ENCODE measurements at regions not wholly inside any gene's neighbourhood (a gene's known extent, or its start where the extent isn't known, plus 50 kb on each side); places are given as distances from the start of the nearest gene placed in this dataset.

DNA sequence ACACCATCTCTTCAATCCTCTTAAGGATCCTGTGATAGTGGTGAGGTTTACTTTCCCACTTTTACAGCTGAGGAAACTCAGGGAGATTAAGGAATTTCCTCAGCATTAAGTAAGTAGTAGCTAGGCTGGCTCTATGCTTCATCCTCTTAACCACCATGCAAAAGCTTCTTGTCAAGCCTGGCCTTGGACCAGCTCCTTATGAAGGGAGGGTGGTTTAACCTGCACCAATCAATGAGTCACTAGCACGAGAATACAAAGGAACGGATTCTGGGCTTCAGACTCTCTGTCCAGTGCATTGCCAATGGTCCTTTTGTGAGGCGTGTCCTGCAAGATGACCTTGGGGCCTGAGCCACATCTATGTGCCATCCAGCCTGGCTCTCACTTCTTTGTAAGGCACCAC is 202.0 kb upstream of the CFAP20DC start:
- no peak overlapping the region for H3K27ac ChIP-seq
- H3K4me1 ChIP-seq, result peaks cover 0 to 21% of the 10 kb centered on the region in 2 donors
- DNase-seq (no peak), ATAC-seq (peak; percentile 27)
- TF ChIP-seq, protein P1, sequence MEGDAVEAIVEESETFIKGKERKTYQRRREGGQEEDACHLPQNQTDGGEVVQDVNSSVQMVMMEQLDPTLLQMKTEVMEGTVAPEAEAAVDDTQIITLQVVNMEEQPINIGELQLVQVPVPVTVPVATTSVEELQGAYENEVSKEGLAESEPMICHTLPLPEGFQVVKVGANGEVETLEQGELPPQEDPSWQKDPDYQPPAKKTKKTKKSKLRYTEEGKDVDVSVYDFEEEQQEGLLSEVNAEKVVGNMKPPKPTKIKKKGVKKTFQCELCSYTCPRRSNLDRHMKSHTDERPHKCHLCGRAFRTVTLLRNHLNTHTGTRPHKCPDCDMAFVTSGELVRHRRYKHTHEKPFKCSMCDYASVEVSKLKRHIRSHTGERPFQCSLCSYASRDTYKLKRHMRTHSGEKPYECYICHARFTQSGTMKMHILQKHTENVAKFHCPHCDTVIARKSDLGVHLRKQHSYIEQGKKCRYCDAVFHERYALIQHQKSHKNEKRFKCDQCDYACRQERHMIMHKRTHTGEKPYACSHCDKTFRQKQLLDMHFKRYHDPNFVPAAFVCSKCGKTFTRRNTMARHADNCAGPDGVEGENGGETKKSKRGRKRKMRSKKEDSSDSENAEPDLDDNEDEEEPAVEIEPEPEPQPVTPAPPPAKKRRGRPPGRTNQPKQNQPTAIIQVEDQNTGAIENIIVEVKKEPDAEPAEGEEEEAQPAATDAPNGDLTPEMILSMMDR (IDR thresholded peaks at IDR 0.05), result no peak
- intact Hi-C loops (cut with DNase I), result no loop called here
- no peaks in the 10 kb centered on the region for H3K36me3 ChIP-seq
- no peaks in the 10 kb centered on the region for H3K27me3 ChIP-seq
- no peak overlapping the region for H3K4me3 ChIP-seq
- H3K9me3 ChIP-seq, result no peaks in the 10 kb centered on the region

DNA sequence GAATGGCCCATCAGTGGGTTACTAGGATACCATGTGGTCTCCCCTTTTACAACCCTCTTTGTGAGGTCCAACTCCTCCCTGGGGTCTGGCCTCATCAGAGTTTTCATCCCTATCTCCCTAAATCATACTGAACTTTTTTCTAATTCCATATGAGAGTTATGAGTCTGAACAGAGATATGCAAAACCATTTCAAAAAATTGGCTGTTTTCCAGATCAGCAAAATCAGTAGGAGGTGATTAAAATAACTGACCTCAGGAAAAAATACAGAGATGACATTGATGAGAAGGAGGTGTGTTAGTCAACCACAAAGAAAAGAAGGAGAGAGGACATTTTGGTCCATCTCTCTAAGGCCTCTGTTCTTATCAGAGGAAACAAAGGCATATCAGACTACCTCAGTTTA is 200.8 kb upstream of the CFAP20DC start:
- ATAC-seq, result no peak
- H3K27ac ChIP-seq, result peak overlapping the region in 1 of 2 donors; percentile 55
- TF ChIP-seq, protein P1 (IDR thresholded peaks at IDR 0.05), result no peak
- H3K27me3 ChIP-seq, result no peaks in the 10 kb centered on the region
- H3K9me3 ChIP-seq, result no peaks in the 10 kb centered on the region
- no peak for DNase-seq
- H3K4me1 ChIP-seq, result peaks cover 0 to 21% of the 10 kb centered on the region in 2 donors
- no peak overlapping the region for H3K4me3 ChIP-seq
- H3K36me3 ChIP-seq, result no peaks in the 10 kb centered on the region
- intact Hi-C loops (cut with DNase I), result no loop called here

DNA sequence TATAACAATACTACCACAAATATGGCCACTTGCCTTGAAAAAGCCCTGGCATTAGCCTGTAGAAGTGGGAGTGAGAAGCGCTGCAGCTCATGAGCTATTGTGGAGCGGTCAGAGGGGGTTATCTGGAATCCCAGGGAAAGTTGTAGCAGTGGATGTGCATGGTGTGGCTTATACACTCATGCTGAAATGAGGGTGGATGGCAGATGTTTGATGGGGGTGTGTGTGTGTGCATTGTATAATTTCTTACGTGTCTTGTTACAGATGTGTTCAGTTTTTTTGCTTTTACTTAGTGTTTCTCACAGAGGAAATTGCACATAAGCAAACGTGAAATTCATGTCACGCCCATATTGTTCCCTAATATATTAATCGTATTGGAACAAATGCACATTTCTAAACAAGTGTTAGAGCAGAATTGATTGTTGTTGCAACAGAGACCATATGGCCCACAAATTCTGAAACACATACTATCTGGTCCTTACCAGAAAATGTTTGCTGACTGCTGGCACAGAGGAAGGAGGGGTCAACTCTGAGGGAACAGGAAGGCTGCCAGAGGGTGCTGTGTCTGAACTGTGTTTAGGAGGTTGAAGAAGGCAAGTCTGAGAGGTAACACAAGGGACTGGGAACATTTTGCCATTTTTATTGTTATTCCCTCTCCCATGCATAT is 200.0 kb upstream of the CFAP20DC start:
- Histone ChIP-seq H3K9me3 (no peaks in the 10 kb centered on the region), H3K27ac (peak overlapping the region in 1 of 2 donors; percentile 55), H3K36me3 (no peaks in the 10 kb centered on the region), H3K27me3 (no peaks in the 10 kb centered on the region), H3K4me1 (peaks cover 0 to 21% of the 10 kb centered on the region in 2 donors), H3K4me3 (no peak overlapping the region)
- intact Hi-C loops (cut with DNase I), result no loop called here
- DNase-seq (peak in 1 of 4 donors; percentile 15), ATAC-seq (no peak)
- TF ChIP-seq, protein P1 (IDR thresholded peaks at IDR 0.05), result no peak

DNA sequence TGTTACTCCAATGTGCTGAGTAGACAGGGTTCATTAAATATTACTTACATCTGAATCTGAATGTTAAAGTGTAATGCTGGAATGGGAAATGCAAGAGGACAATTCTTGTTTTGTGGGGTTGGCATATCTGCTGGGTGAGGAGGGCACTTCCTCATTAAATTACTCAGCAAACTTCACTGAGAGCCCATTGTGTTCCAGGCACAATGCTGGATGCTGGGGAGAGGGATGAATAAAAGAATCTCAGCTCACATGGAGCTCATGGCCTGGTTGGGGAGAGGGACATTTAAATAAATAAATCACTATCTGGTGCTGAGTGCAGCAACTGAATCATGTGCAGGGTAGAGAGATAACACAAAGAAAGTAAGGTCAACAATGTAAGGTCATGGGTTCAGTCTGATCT is 199.2 kb upstream of the CFAP20DC start:
- Histone ChIP-seq H3K4me1 (peaks cover 0 to 21% of the 10 kb centered on the region in 2 donors), H3K27me3 (no peaks in the 10 kb centered on the region), H3K4me3 (no peak overlapping the region), H3K9me3 (no peaks in the 10 kb centered on the region), H3K36me3 (no peaks in the 10 kb centered on the region), H3K27ac (peak overlapping the region in 1 of 2 donors; percentile 55)
- no peak for ATAC-seq
- no peak for DNase-seq
- intact Hi-C loops (cut with DNase I), result no loop called here
- TF ChIP-seq, protein P1 (IDR thresholded peaks at IDR 0.05), result no peak

DNA sequence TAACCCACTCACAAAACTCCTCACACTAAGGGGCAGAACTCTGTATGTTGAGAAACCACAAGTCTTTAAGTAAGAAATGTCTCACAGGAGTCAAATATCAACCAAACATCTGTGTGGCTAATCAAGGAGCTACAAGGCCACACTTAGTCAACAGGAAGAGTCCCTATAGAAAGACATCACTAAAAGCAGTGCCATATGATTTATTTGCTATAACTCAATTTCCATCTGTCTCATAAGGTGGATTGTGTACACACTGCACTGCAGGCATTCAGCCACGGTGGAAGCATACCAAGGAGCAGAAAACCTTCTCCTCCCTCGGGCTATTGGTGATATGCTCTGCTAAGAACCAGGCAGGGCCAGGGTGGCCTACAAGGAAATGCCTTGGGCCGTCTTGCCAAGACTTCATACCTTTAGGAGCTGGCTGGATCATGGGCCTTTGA is 197.6 kb upstream of the CFAP20DC start:
- TF ChIP-seq, protein P1 (IDR thresholded peaks at IDR 0.05), result no peak
- Histone ChIP-seq H3K4me1 (peaks cover 0 to 21% of the 10 kb centered on the region in 2 donors), H3K27ac (no peak overlapping the region), H3K36me3 (no peaks in the 10 kb centered on the region), H3K9me3 (no peaks in the 10 kb centered on the region), H3K27me3 (no peaks in the 10 kb centered on the region), H3K4me3 (no peak overlapping the region)
- DNase-seq (no peak), ATAC-seq (no peak)
- intact Hi-C loops (cut with DNase I), result no loop called here
